ENCODE measurements at regions not wholly inside any gene's neighbourhood (a gene's known extent, or its start where the extent isn't known, plus 50 kb on each side); places are given as distances from the start of the nearest gene placed in this dataset.

- no TSS peak for BruUV-seq (replicated peaks)
- H3K9me2 ChIP-seq (ENCODE audit: insufficient read depth), result no peaks in the 10 kb centered on the region
- no peak overlapping the region for H3K9ac ChIP-seq (ENCODE audit: low read length)
- ATAC-seq (no peak), DNase-seq (ENCODE audit: low read depth, low spot score) (no peak)
- H3K4me3 ChIP-seq (replicated peaks in 1 of 2; ENCODE audit: low read depth in 1 of 2, low read length in 2 of 2), result no peak overlapping the region
- intact Hi-C loops (cut with micrococcal nuclease), result no loop called here
- no peak overlapping the region for H3K4me2 ChIP-seq (ENCODE audit: low read length)
- no peak overlapping the region for H2AFZ ChIP-seq (ENCODE audit: low read depth, low read length, poor library complexity, severe bottlenecking)
- H3K79me2 ChIP-seq (ENCODE audit: insufficient read depth, low read length), result no peaks in the 10 kb centered on the region
- no peak for TF ChIP-seq SIN3A (IDR thresholded peaks at IDR 0.05; ENCODE audit: low read depth)
- no peak for TF ChIP-seq JUND (IDR thresholded peaks at IDR 0.05)
- TF ChIP-seq CEBPB (IDR thresholded peaks at IDR 0.05; ENCODE audit: low read depth), result no peak
- TF ChIP-seq EZH2phosphoT487 (IDR thresholded peaks at IDR 0.05; ENCODE audit: borderline replicate concordance), result no peak
- no peak for TF ChIP-seq CBX3 (IDR thresholded peaks at IDR 0.05; ENCODE audit: low read depth)
- no peak for TF ChIP-seq ELF1 (IDR thresholded peaks at IDR 0.05; ENCODE audit: borderline replicate concordance, low read depth)
- TF ChIP-seq SP1 (IDR thresholded peaks at IDR 0.05; ENCODE audit: low read depth), result no peak
- TF ChIP-seq, protein P1, sequence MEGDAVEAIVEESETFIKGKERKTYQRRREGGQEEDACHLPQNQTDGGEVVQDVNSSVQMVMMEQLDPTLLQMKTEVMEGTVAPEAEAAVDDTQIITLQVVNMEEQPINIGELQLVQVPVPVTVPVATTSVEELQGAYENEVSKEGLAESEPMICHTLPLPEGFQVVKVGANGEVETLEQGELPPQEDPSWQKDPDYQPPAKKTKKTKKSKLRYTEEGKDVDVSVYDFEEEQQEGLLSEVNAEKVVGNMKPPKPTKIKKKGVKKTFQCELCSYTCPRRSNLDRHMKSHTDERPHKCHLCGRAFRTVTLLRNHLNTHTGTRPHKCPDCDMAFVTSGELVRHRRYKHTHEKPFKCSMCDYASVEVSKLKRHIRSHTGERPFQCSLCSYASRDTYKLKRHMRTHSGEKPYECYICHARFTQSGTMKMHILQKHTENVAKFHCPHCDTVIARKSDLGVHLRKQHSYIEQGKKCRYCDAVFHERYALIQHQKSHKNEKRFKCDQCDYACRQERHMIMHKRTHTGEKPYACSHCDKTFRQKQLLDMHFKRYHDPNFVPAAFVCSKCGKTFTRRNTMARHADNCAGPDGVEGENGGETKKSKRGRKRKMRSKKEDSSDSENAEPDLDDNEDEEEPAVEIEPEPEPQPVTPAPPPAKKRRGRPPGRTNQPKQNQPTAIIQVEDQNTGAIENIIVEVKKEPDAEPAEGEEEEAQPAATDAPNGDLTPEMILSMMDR (IDR thresholded peaks at IDR 0.05 in 2 of 3, conservative IDR thresholded peaks at IDR 0.05 in 1 of 3; ENCODE audit: borderline replicate concordance in 1 of 3, insufficient read depth in 1 of 3, low read depth in 2 of 3, low read length in 2 of 3), result no peak
- TF ChIP-seq TCF7L2 (IDR thresholded peaks at IDR 0.05; ENCODE audit: borderline replicate concordance, extremely low read depth, insufficient read depth, insufficient read length), result no peak
- TF ChIP-seq EGR1 (IDR thresholded peaks at IDR 0.05; ENCODE audit: low read depth), result no peak
- no peak for TF ChIP-seq YY1 (IDR thresholded peaks at IDR 0.05; ENCODE audit: extremely low read depth, insufficient replicate concordance, low read depth, low read length)
- TF ChIP-seq ZBTB33 (IDR thresholded peaks at IDR 0.05; ENCODE audit: extremely low read depth, insufficient replicate concordance, low read length), result no peak
- no peak for TF ChIP-seq REST (IDR thresholded peaks at IDR 0.05; ENCODE audit: low read depth)
- no peak for TF ChIP-seq ZFX (IDR thresholded peaks at IDR 0.05)
- TF ChIP-seq FOSL1 (IDR thresholded peaks at IDR 0.05; ENCODE audit: low read depth), result no peak
- TF ChIP-seq, protein P2, sequence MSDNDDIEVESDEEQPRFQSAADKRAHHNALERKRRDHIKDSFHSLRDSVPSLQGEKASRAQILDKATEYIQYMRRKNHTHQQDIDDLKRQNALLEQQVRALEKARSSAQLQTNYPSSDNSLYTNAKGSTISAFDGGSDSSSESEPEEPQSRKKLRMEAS (IDR thresholded peaks at IDR 0.05), result no peak
- no peak for TF ChIP-seq POLR2AphosphoS5 (IDR thresholded peaks at IDR 0.05; ENCODE audit: low read depth, low read length)
- TF ChIP-seq RAD21 (IDR thresholded peaks at IDR 0.05; ENCODE audit: low read depth), result no peak
- no peak for TF ChIP-seq POLR2A (IDR thresholded peaks at IDR 0.05; ENCODE audit: borderline replicate concordance, extremely low read depth, insufficient read depth, insufficient read length)
- TF ChIP-seq, protein P3, sequence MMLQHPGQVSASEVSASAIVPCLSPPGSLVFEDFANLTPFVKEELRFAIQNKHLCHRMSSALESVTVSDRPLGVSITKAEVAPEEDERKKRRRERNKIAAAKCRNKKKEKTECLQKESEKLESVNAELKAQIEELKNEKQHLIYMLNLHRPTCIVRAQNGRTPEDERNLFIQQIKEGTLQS (IDR thresholded peaks at IDR 0.05), result no peak
- no peaks in the 10 kb centered on the region for H3K36me3 ChIP-seq (ENCODE audit: control insufficient read depth in 1 of 2, insufficient read depth in 2 of 2, low read length in 2 of 2)
- H4K20me1 ChIP-seq (ENCODE audit: insufficient read depth), result no peaks in the 10 kb centered on the region
- H3K27ac ChIP-seq (ENCODE audit: low read depth, low read length), result no peak overlapping the region
- POLR2A ChIA-PET, result no interaction called here
- H3K9me3 ChIP-seq (ENCODE audit: control insufficient read depth in 1 of 2, insufficient read depth in 1 of 2, low read depth in 1 of 2, low read length in 2 of 2), result no peaks in the 10 kb centered on the region
- RAD21 ChIA-PET (ENCODE audit: low non-redundant PET in 1 of 2, low total read pairs in 2 of 2, uncharacterized antibody in 2 of 2, unreplicated experiment in 2 of 2), result no interaction called here
- H3K27me3 ChIP-seq (ENCODE audit: insufficient read depth, low read length), result peaks cover 21% of the 10 kb centered on the region; the same call in 1 of the 2 replicates
- H3K4me1 ChIP-seq (ENCODE audit: control insufficient read depth in 1 of 2, insufficient read depth in 2 of 2, low read length in 2 of 2), result no peaks in the 10 kb centered on the region
- CTCF ChIA-PET, result no interaction called here
Measured at GRCh38 chr2:242047963-242048362, 178.4 kb downstream of the RTP5 start.
